GM12874 (cell line): ENCODE measurements at regions not wholly inside any gene's neighbourhood (a gene's known extent, or its start where the extent isn't known, plus 50 kb on each side); places are given as distances from the start of the nearest gene placed in this dataset.

Experiments used
- CTCF ChIP-seq: IDR thresholded peaks from 2 replicates; pipeline ENCODE4 v1.5.1; 2011; ENCODE audit warnings: low read depth, mild to moderate bottlenecking, control low read depth, low read length, moderate library complexity; ENCODE audit not compliant: insufficient read depth

GRCh38 chr5:133761632-133762031 lies 149.3 kb upstream of the FSTL4 start:
- no peak for TF ChIP-seq CTCF

- TF ChIP-seq CTCF: no peak
Observed at GRCh38 chr5:133760532-133760931, 148.2 kb upstream of the FSTL4 start.

- no peak for TF ChIP-seq CTCF
Observed at GRCh38 chr5:133758641-133759040, 146.3 kb upstream of the FSTL4 start.

- TF ChIP-seq CTCF: no peak
Observed at GRCh38 chr5:133757396-133757945, 145.1 kb upstream of the FSTL4 start.

- no peak for TF ChIP-seq CTCF
Observed at GRCh38 chr5:133756756-133757155, 144.4 kb upstream of the FSTL4 start.

- no peak for TF ChIP-seq CTCF
Observed at GRCh38 chr5:133756036-133756435, 143.7 kb upstream of the FSTL4 start.

- peak; percentile 72 for TF ChIP-seq CTCF
Observed at GRCh38 chr5:133754575-133755169, 142.3 kb upstream of the FSTL4 start.

GRCh38 chr5:133753856-133754255 lies 141.5 kb upstream of the FSTL4 start:
- no peak for TF ChIP-seq CTCF
